ENCODE measurements at regions not wholly inside any gene's neighbourhood (a gene's known extent, or its start where the extent isn't known, plus 50 kb on each side); places are given as distances from the start of the nearest gene placed in this dataset.

GRCh38 chr6:132153221-132153898 lies 202.2 kb upstream of the CCN2 start:
- Histone ChIP-seq H3K27ac (peak overlapping the region; percentile 5 to 7), H3K36me3 (no peaks in the 10 kb centered on the region), H3K9me3 (no peaks in the 10 kb centered on the region), H3K4me3 (no peak overlapping the region), H3K4me1 (no peaks in the 10 kb centered on the region), H3K27me3 (no peaks in the 10 kb centered on the region)
- TF ChIP-seq CTCF (IDR thresholded peaks at IDR 0.05) = no peak
- DNase-seq (ENCODE audit: low spot score) = no peak

GRCh38 chr6:132147530-132148011 lies 196.4 kb upstream of the CCN2 start:
- peak overlapping the region in 1 of 2 donors; percentile 31 for H3K27ac ChIP-seq
- no peak overlapping the region for H3K4me3 ChIP-seq
- no peak for DNase-seq (ENCODE audit: low spot score)
- no peaks in the 10 kb centered on the region for H3K27me3 ChIP-seq
- H3K36me3 ChIP-seq = no peaks in the 10 kb centered on the region
- no peaks in the 10 kb centered on the region for H3K9me3 ChIP-seq
- H3K4me1 ChIP-seq = peaks cover 0 to 3% of the 10 kb centered on the region in 2 donors
- TF ChIP-seq CTCF (IDR thresholded peaks at IDR 0.05) = no peak

- no peaks in the 10 kb centered on the region for H3K9me3 ChIP-seq
- no peak overlapping the region for H3K27ac ChIP-seq
- DNase-seq (ENCODE audit: low spot score) = no peak
- peaks cover 0 to 8% of the 10 kb centered on the region in 2 donors for H3K4me1 ChIP-seq
- H3K4me3 ChIP-seq = no peak overlapping the region
- TF ChIP-seq CTCF (IDR thresholded peaks at IDR 0.05) = no peak
- no peaks in the 10 kb centered on the region for H3K27me3 ChIP-seq
- no peaks in the 10 kb centered on the region for H3K36me3 ChIP-seq
Measured at GRCh38 chr6:132144456-132144855, 193.3 kb upstream of the CCN2 start.

GRCh38 chr6:132143258-132143657 lies 192.1 kb upstream of the CCN2 start:
- Histone ChIP-seq H3K36me3 (no peaks in the 10 kb centered on the region), H3K9me3 (no peaks in the 10 kb centered on the region), H3K4me3 (no peak overlapping the region), H3K4me1 (peaks cover 0 to 8% of the 10 kb centered on the region in 2 donors), H3K27me3 (no peaks in the 10 kb centered on the region), H3K27ac (no peak overlapping the region)
- no peak for DNase-seq (ENCODE audit: low spot score)
- TF ChIP-seq CTCF (IDR thresholded peaks at IDR 0.05) = no peak

GRCh38 chr6:132142768-132143167 lies 191.6 kb upstream of the CCN2 start:
- Histone ChIP-seq H3K27me3 (no peaks in the 10 kb centered on the region), H3K9me3 (no peaks in the 10 kb centered on the region), H3K27ac (no peak overlapping the region), H3K4me1 (peaks cover 0 to 8% of the 10 kb centered on the region in 2 donors), H3K36me3 (no peaks in the 10 kb centered on the region), H3K4me3 (no peak overlapping the region)
- DNase-seq (ENCODE audit: low spot score) = no peak
- no peak for TF ChIP-seq CTCF (IDR thresholded peaks at IDR 0.05)

- no peak for TF ChIP-seq CTCF (IDR thresholded peaks at IDR 0.05)
- no peak for DNase-seq (ENCODE audit: low spot score)
- Histone ChIP-seq H3K9me3 (no peaks in the 10 kb centered on the region), H3K27me3 (no peaks in the 10 kb centered on the region), H3K27ac (no peak overlapping the region), H3K4me1 (peaks cover 0 to 8% of the 10 kb centered on the region in 2 donors), H3K36me3 (no peaks in the 10 kb centered on the region), H3K4me3 (no peak overlapping the region)
Measured at GRCh38 chr6:132142308-132142707, 191.1 kb upstream of the CCN2 start.
